Body of pancreas (tissue), 4 donors: ENCODE measurements at regions not wholly inside any gene's neighbourhood (a gene's known extent, or its start where the extent isn't known, plus 50 kb on each side); places are given as distances from the start of the nearest gene placed in this dataset.

Source experiments
- ATAC-seq: fragments of 150-250 bp; one replicate; pipeline ENCODE4 v1.9.1; 2016
- DNase-seq, 4 donors: peaks; one replicate each; pipeline ENCODE4 v3.0.0-alpha.2; 2019
- H3K27ac ChIP-seq, 4 donors: fragments of 200-600 bp; sonication (generic); 1 replicate in 3 of 4; 2 replicates in 1 of 4; pipeline versions ENCODE4 v1.5.1 to v1.6.1; 2016 to 2019; ENCODE audit warnings: mild to moderate bottlenecking in 1 of 4, mixed read lengths in 1 of 4, moderate library complexity in 1 of 4
- H3K27me3 ChIP-seq, 2 donors: fragments of 200-600 bp; sonication (generic); one replicate each; pipeline ENCODE4 v1.6.0; 2016; ENCODE audit warnings: mild to moderate bottlenecking in 1 of 2
- H3K36me3 ChIP-seq, 2 donors: fragments of 200-600 bp; sonication (generic); replicated peaks in 1 of 2; 2 replicates each; pipeline ENCODE4 v1.5.1; 2016; ENCODE audit warnings: low read depth in 2 of 2; ENCODE audit not compliant: insufficient read depth in 1 of 2
- H3K4me1 ChIP-seq: fragments of 200-600 bp; sonication (generic); one replicate; pipeline ENCODE4 v1.6.0; 2016
- H3K4me3 ChIP-seq, 2 donors: fragments of 200-600 bp; sonication (generic); 1 replicate in 1 of 2; 2 replicates in 1 of 2; pipeline ENCODE4 v1.5.1; 2016 to 2019
- H3K9me3 ChIP-seq, 3 donors: fragments of 200-600 bp; sonication (generic); 1 replicate in 2 of 3; 2 replicates in 1 of 3; pipeline ENCODE4 v1.5.1; 2016
- CTCF ChIP-seq, 7 experiments: fragments of 450-650 bp in 4 of 7; fragments of 200-600 bp in 3 of 7; sonication (generic) in 3 of 7; IDR thresholded peaks; one replicate each; pipeline ENCODE4 v1.5.1; 2016 to 2019; ENCODE audit warnings: antibody characterized with exemption in 7 of 7
- POLR2A ChIP-seq, 3 donors: fragments of 450-650 bp; IDR thresholded peaks; one replicate each; pipeline ENCODE4 v1.6.1; 2016; ENCODE audit warnings: antibody characterized with exemption in 3 of 3, mild to moderate bottlenecking in 2 of 3
- WGBS, 2 donors: methylation state at CpG; one replicate each; pipeline ENCODE4 v1.1.5; 2017; 5-methylcytosine and 5-hydroxymethylcytosine counted together
- intact Hi-C: fragments of 100-400 bp; cut with DNase I; formaldehyde crosslinking; loops from one replicate; pipeline ENCODE4 v1.15.1; 2023

GRCh38 chr18:10234912-10235660 lies 219.3 kb upstream of the APCDD1 start:
- Histone ChIP-seq H3K4me3 (no peak overlapping the region), H3K36me3 (no peaks in the 10 kb centered on the region), H3K27ac (no peak overlapping the region), H3K9me3 (no peaks in the 10 kb centered on the region), H3K27me3 (no peaks in the 10 kb centered on the region), H3K4me1 (peaks cover 20% of the 10 kb centered on the region)
- DNase-seq (no peak), ATAC-seq (peak; percentile 50)
- 53 to 60% methylated on average over 6 of the region's 6 CpGs for WGBS, 2 donors
- intact Hi-C loops, result no loop called here
- TF ChIP-seq POLR2A (IDR thresholded peaks at IDR 0.05) (no peak), CTCF (IDR thresholded peaks at IDR 0.05) (no peak)

GRCh38 chr18:10235661-10235952 lies 218.8 kb upstream of the APCDD1 start:
- H3K27ac ChIP-seq, result no peak overlapping the region

GRCh38 chr18:10239103-10239502 lies 215.3 kb upstream of the APCDD1 start:
- H3K36me3 ChIP-seq, result no peaks in the 10 kb centered on the region
- H3K9me3 ChIP-seq, result no peaks in the 10 kb centered on the region
- no peak overlapping the region for H3K27ac ChIP-seq
- no peaks in the 10 kb centered on the region for H3K27me3 ChIP-seq
- DNase-seq, result peak; percentile 35 to 65 (median 52)
- no peak overlapping the region for H3K4me3 ChIP-seq
- ATAC-seq, result peak; percentile 49
- intact Hi-C loops, result no loop called here
- TF ChIP-seq CTCF (IDR thresholded peaks at IDR 0.05), result no peak
- TF ChIP-seq POLR2A (IDR thresholded peaks at IDR 0.05), result no peak
- WGBS, 2 donors, result 33 to 45% methylated on average over 11 of the region's 11 CpGs
- peaks cover 40% of the 10 kb centered on the region for H3K4me1 ChIP-seq

More at GRCh38 chr18:10235661-10235952, 218.8 kb upstream of the APCDD1 start:
- Histone ChIP-seq H3K4me3 (no peak overlapping the region), H3K36me3 (no peaks in the 10 kb centered on the region), H3K9me3 (no peaks in the 10 kb centered on the region), H3K4me1 (peaks cover 20% of the 10 kb centered on the region), H3K27me3 (no peaks in the 10 kb centered on the region)
- peak in 2 of 4 donors; percentile 41 to 47 for DNase-seq
- intact Hi-C loops, result no loop called here
- 64 to 66% methylated on average over 2 of the region's 2 CpGs for WGBS, 2 donors
- no peak for TF ChIP-seq POLR2A (IDR thresholded peaks at IDR 0.05)
- no peak for TF ChIP-seq CTCF (IDR thresholded peaks at IDR 0.05)
- no peak for ATAC-seq

GRCh38 chr18:10239991-10240634 lies 214.3 kb upstream of the APCDD1 start:
- TF ChIP-seq CTCF (IDR thresholded peaks at IDR 0.05) (no peak), POLR2A (IDR thresholded peaks at IDR 0.05) (no peak)
- H3K4me1 ChIP-seq, result peaks cover 43% of the 10 kb centered on the region
- H3K27ac ChIP-seq, result no peak overlapping the region
- WGBS, 2 donors, result 89 to 90% methylated on average over 5 of the region's 5 CpGs
- H3K4me3 ChIP-seq, result no peak overlapping the region
- no peaks in the 10 kb centered on the region for H3K9me3 ChIP-seq
- H3K36me3 ChIP-seq, result no peaks in the 10 kb centered on the region
- DNase-seq, result no peak
- no peaks in the 10 kb centered on the region for H3K27me3 ChIP-seq
- no peak for ATAC-seq
- intact Hi-C loops, result no loop called here

- ATAC-seq, result no peak
- no peak for DNase-seq
- WGBS, 2 donors, result 86 to 92% methylated on average over 2 of the region's 2 CpGs
Observed at GRCh38 chr18:10240973-10241372, 213.5 kb upstream of the APCDD1 start.

More at GRCh38 chr18:10240973-10241372, 213.5 kb upstream of the APCDD1 start:
- intact Hi-C loops, result no loop called here
- H3K9me3 ChIP-seq, result no peaks in the 10 kb centered on the region
- H3K27ac ChIP-seq, result no peak overlapping the region
- H3K27me3 ChIP-seq, result no peaks in the 10 kb centered on the region
- H3K4me1 ChIP-seq, result peaks cover 37% of the 10 kb centered on the region
- no peak for TF ChIP-seq CTCF (IDR thresholded peaks at IDR 0.05)
- H3K36me3 ChIP-seq, result no peaks in the 10 kb centered on the region
- no peak overlapping the region for H3K4me3 ChIP-seq
